Stomach smooth muscle (tissue), 2 donors: ENCODE measurements at regions not wholly inside any gene's neighbourhood (a gene's known extent, or its start where the extent isn't known, plus 50 kb on each side); places are given as distances from the start of the nearest gene placed in this dataset.

Experiments used
- H3K27ac ChIP-seq: one replicate; pipeline ENCODE4 v1.7.0; 2013; ENCODE audit warnings: mild to moderate bottlenecking, low read length, inconsistent platforms
- H3K27me3 ChIP-seq, 2 donors: one replicate each; pipeline ENCODE4 v1.7.0; 2013; ENCODE audit warnings: low read length in 2 of 2; ENCODE audit not compliant: insufficient read depth in 2 of 2, control insufficient read depth in 1 of 2
- H3K36me3 ChIP-seq, 2 donors: one replicate each; pipeline ENCODE4 v1.7.0; 2013; ENCODE audit warnings: low read length in 2 of 2; ENCODE audit not compliant: control insufficient read depth in 2 of 2, insufficient read depth in 2 of 2
- H3K4me1 ChIP-seq: one replicate; pipeline ENCODE4 v1.7.0; 2013; ENCODE audit warnings: low read length; ENCODE audit not compliant: control insufficient read depth, insufficient read depth
- H3K4me3 ChIP-seq, 2 donors: one replicate each; pipeline ENCODE4 v1.7.0; 2013; ENCODE audit warnings: low read length in 2 of 2
- H3K9ac ChIP-seq, 2 donors: one replicate each; pipeline ENCODE4 v1.7.0; 2013; ENCODE audit warnings: low read length in 2 of 2, mild to moderate bottlenecking in 1 of 2
- H3K9me3 ChIP-seq, 2 donors: one replicate each; pipeline ENCODE4 v1.7.0; 2013; ENCODE audit warnings: low read length in 2 of 2; ENCODE audit not compliant: control insufficient read depth in 2 of 2
- donor health status: healthy.
- donor health status: Pancreatic carcinoma.

DNA sequence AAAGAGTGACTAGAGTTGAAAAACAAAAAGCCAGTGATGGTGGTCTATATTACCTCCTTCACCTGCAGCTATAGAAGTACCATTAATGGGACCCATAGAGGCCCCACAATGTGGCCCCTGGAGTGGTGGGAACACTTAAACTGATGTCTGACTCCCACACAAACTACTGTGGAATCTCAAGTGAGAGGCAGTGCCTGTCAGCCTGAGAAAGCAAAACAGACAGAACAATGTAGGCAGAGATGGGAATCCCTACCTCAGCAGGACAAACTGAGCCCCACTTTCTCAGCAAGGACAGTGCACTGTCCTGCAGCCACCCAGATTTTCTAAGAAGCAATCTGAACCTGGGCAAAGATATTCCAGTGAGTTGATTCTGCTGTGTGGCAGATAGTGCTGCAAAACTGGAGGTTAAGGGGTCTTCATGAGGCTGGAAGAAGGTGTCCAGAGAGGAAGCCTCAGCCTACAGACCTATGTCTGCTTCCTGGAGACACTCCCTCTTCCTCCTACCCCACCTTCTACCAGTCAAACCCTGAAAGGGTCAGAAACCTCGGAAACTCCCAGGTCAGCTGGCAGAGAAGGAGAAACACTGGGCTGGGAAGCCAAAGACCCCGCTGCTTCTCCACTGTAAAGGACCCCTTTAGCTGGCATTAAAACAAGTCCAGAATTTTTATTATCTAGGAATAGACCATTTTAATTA lies 228.7 kb downstream of the C1orf94 start:
- Histone ChIP-seq H3K27me3 (no peaks in the 10 kb centered on the region), H3K4me3 (no peak overlapping the region), H3K4me1 (peaks cover 2% of the 10 kb centered on the region), H3K36me3 (no peaks in the 10 kb centered on the region), H3K9ac (no peak overlapping the region), H3K27ac (no peak overlapping the region), H3K9me3 (peaks cover 0 to 4% of the 10 kb centered on the region in 2 donors)

DNA sequence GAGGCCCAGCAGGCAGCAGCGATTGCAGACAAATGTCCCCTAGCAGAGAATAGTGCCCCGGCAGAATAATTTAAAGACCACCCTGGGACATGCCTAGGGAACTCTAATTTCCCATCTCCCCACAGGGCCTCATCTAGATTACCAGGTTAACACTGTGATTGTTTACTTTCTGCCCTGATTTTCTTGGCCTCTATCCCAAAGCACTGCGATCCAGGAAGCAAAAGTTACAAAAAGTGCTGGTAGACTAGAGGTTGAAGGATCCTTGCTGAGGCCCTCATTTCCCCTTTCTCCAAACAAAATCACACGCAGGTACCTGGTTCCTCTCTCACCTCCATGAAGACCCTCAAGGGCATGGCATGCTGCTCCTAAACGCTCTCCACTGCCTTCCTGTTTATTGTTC lies 229.7 kb downstream of the C1orf94 start:
- no peak overlapping the region for H3K9ac ChIP-seq
- H3K27ac ChIP-seq, result no peak overlapping the region
- H3K9me3 ChIP-seq, result no peaks in the 10 kb centered on the region
- no peak overlapping the region for H3K4me3 ChIP-seq
- no peaks in the 10 kb centered on the region for H3K36me3 ChIP-seq
- peaks cover 2% of the 10 kb centered on the region for H3K4me1 ChIP-seq
- H3K27me3 ChIP-seq, result no peaks in the 10 kb centered on the region

DNA sequence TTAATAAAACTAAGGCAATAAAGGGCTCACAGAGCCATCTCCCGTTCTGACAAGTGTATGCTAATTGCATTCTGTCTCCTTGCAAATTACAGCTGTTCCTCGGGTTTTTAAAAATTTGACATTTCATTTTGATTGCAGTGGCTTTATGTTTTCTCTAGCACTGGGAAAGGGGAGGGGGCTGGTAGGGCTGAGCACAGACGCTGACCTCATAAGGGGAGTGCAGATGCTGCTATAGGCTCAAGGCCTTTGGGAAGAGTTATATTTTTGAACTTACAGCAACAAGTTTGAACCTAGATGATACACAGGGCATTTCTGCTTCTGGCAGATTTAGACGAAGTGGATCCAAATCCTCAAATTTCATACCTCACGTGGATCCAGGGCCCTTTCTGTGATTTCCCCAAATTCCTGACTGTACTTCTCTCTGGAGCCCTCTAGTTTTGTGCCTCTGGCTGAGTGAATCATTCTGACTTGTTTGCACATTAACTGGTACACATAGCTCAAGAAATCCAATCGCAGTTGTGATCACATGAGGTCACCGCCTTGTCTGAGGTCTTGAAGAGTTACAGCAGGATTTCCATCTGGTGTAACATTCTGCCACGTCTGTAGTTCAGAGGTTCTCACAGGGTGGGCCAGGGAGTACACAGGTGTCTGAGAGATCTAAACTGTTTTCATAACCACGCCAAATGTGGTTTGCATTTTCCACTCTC lies 230.3 kb downstream of the C1orf94 start:
- H3K4me3 ChIP-seq, result no peak overlapping the region
- H3K27me3 ChIP-seq, result no peaks in the 10 kb centered on the region
- H3K4me1 ChIP-seq, result peaks cover 2% of the 10 kb centered on the region
- no peak overlapping the region for H3K27ac ChIP-seq
- H3K36me3 ChIP-seq, result no peaks in the 10 kb centered on the region
- H3K9ac ChIP-seq, result no peak overlapping the region
- no peaks in the 10 kb centered on the region for H3K9me3 ChIP-seq

DNA sequence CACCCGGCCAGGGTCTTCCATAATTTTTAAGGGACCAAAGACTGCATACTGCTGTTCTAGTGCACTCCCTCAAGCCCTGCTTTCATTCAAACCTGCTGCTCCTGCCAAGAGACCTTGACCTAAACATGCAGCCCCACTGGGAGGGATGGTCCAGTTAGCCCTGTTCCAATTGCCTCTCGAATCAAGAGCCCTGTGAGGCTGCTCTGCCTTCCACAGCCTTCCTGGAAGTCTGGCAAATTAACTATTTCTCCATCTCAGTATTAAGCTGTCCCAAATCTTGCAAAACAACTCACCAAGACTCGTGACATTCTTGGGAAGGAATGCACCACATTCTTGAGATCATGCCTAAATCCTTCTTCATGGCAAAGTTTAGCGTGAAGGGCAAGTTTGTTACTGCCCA lies 231.3 kb downstream of the C1orf94 start:
- H3K36me3 ChIP-seq, result no peaks in the 10 kb centered on the region
- no peaks in the 10 kb centered on the region for H3K9me3 ChIP-seq
- no peak overlapping the region for H3K9ac ChIP-seq
- H3K27me3 ChIP-seq, result no peaks in the 10 kb centered on the region
- H3K27ac ChIP-seq, result no peak overlapping the region
- peaks cover 2% of the 10 kb centered on the region for H3K4me1 ChIP-seq
- H3K4me3 ChIP-seq, result no peak overlapping the region

DNA sequence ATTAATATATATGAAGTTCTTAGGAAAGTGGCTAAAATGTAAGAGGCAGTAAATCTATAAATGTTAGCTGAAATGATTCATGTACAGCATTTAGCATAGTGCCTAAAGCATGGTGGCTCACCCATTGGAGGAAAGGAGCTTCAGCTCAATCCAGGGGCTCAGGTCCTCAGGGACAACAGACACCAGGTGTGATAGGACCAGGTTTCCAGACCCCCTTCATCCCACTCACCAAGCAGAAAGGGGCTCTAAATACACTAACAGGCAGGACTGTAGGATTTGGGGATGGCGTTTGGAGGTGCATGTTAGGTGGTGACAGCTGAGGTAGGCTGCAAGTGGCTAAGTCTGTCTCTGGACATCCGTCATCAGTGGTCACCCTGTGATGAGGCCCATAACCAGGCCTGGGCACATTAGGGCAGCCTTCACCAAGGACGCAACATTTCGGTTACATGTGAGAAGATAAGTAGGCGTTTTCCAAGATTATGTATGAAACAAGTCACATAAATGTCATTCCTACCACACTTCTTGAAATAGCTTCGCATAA lies 233.1 kb downstream of the C1orf94 start:
- no peaks in the 10 kb centered on the region for H3K27me3 ChIP-seq
- no peak overlapping the region for H3K9ac ChIP-seq
- H3K4me3 ChIP-seq, result no peak overlapping the region
- peaks cover 2% of the 10 kb centered on the region for H3K4me1 ChIP-seq
- H3K27ac ChIP-seq, result no peak overlapping the region
- no peaks in the 10 kb centered on the region for H3K9me3 ChIP-seq
- H3K36me3 ChIP-seq, result no peaks in the 10 kb centered on the region

DNA sequence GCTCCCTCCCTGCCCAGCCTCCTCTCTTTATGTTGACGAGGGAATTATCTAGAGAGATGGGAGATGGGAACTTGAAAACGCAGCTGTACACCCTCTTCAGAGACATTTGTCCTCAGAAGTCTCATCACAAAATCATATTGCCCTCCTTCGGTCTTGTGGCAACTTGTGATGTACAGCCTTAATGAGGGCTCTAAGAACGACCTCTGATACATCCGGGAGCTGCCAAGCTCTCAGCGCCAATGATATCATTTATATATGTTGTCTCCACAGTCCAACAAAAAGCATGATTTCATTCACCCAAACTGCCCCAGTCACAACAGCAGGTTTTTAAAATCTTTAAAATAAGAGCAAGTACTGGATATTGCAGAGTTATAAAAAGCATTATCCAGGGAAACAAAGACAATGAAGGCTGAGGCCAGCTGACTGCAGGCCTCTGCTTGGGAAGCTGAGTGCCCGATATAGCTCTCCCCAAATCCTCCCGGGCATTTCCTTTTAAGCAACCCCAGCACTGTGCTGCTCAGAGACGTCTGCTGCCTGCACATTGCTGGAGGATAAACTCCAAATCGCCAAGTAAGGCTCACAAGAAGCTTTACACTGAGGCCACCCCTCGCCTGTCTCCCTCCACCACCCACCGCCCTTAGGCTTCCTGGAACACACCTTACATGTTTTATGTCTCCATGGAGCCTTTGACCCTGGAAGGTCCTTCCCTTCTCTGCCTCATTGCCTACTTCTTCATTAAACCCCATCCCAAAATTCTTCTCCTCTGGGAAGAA lies 236.1 kb downstream of the C1orf94 start:
- Histone ChIP-seq H3K36me3 (no peaks in the 10 kb centered on the region), H3K4me1 (no peaks in the 10 kb centered on the region), H3K9me3 (no peaks in the 10 kb centered on the region), H3K27me3 (peaks cover 0 to 3% of the 10 kb centered on the region in 2 donors), H3K27ac (no peak overlapping the region), H3K9ac (no peak overlapping the region), H3K4me3 (no peak overlapping the region)

DNA sequence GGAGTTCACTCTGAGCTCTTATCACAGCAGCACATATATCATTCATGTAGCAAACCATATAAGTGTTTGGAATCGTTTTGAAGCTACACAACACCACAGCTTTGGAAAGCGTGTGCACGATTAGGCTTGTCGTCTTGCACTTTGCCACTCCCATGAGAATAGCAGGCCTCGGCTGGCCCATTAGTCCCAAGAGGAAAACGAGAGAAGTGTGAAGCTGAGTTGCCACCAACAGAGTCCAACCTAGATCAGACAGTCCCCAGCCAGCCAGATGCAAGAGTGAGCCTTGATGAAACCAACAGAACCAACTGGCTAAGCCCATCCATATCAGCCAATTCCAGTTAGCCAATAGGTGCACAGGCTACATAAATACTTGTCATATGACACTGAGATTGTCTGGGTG lies 238.4 kb downstream of the C1orf94 start:
- no peak overlapping the region for H3K4me3 ChIP-seq
- H3K9ac ChIP-seq, result no peak overlapping the region
- no peaks in the 10 kb centered on the region for H3K4me1 ChIP-seq
- peaks cover 0 to 8% of the 10 kb centered on the region in 2 donors for H3K27me3 ChIP-seq
- no peak overlapping the region for H3K27ac ChIP-seq
- H3K36me3 ChIP-seq, result no peaks in the 10 kb centered on the region
- H3K9me3 ChIP-seq, result no peaks in the 10 kb centered on the region

DNA sequence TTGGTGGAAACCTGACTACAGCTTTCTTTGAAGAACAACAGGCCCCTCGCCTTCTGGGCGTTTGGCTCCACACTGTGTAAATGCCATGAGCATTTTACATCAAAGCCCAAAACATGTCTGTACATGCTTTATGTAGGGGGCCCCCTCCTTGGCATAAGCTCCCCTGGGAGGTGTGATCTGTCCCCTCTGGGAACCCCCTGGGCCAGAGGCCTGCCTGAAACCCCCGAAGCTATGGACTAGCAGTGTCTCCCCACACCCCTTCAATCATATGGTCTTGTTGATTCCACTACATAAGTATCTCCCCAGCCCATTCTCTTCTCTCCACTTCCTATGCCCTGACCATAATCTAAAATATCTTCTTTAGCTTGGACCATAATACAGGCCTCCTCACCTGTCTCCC lies 241.5 kb downstream of the C1orf94 start:
- H3K9ac ChIP-seq, result no peak overlapping the region
- H3K4me1 ChIP-seq, result no peaks in the 10 kb centered on the region
- H3K36me3 ChIP-seq, result no peaks in the 10 kb centered on the region
- H3K27ac ChIP-seq, result no peak overlapping the region
- peaks cover 0 to 13% of the 10 kb centered on the region in 2 donors for H3K27me3 ChIP-seq
- H3K4me3 ChIP-seq, result no peak overlapping the region
- H3K9me3 ChIP-seq, result no peaks in the 10 kb centered on the region

DNA sequence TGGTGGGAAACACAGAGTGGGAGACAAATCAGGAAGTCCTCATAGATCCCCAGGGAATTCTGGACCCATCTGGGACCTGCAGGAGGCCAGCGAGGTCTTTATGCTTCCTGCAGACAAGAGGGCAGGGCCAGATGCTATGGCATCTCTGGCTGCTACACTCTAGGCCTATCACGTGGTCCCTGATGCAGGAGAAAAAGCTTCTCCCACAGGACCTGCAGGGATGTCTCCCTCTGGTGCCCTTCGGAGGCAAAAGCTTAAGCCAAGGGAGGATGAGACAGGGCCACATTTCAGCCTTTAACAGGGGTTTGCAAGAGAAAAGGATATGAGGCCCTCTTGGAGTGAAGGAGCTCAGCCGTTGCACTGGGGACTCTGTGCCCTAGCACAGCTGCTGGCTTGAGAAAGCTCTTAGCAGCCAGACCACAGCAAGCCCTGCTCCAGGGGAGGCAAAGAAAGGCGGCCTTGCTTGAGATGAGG lies 243.0 kb downstream of the C1orf94 start:
- no peaks in the 10 kb centered on the region for H3K36me3 ChIP-seq
- H3K27ac ChIP-seq, result no peak overlapping the region
- peaks cover 0 to 13% of the 10 kb centered on the region in 2 donors for H3K27me3 ChIP-seq
- H3K9ac ChIP-seq, result no peak overlapping the region
- H3K4me3 ChIP-seq, result no peak overlapping the region
- no peaks in the 10 kb centered on the region for H3K9me3 ChIP-seq
- no peaks in the 10 kb centered on the region for H3K4me1 ChIP-seq

DNA sequence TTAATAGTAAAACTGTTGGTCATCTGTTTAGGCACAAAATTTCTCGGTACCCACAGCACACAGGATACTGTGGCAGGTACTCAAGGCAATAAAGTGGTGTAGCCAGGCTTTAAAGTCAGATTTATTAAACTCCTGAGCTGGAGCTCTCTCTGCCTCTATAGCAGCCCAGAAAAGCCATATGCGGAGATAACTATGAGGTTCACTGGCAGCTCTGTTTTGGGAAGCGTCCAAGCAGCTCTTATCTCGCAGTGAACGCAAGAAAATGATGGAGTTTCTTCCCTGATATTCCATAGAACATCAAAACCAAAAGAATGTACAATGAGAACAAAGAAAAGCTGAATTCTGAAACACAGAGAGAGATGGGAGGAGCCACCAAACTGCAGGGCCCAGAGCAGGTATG lies 248.3 kb downstream of the C1orf94 start:
- Histone ChIP-seq H3K36me3 (no peaks in the 10 kb centered on the region), H3K4me3 (no peak overlapping the region), H3K9me3 (no peaks in the 10 kb centered on the region), H3K4me1 (no peaks in the 10 kb centered on the region), H3K27ac (no peak overlapping the region), H3K27me3 (peaks cover 0 to 6% of the 10 kb centered on the region in 2 donors), H3K9ac (no peak overlapping the region)
